ENCODE measurements at regions not wholly inside any gene's neighbourhood (a gene's known extent, or its start where the extent isn't known, plus 50 kb on each side); places are given as distances from the start of the nearest gene placed in this dataset.

- TF ChIP-seq CTCF (IDR thresholded peaks at IDR 0.05): no peak
- no peak for TF ChIP-seq POLR2A (IDR thresholded peaks at IDR 0.05)
Measured at GRCh38 chr5:20213803-20214202, 225.8 kb upstream of the CDH18 start.
